DOHH2 (cell line): ENCODE measurements at regions not wholly inside any gene's neighbourhood (a gene's known extent, or its start where the extent isn't known, plus 50 kb on each side); places are given as distances from the start of the nearest gene placed in this dataset.
A peak's percentile ranks its signal among the peaks of the same experiment; 100 is the strongest.
"Not testable (repeated sequence)": the region's sequence is repeated elsewhere in the genome, so short reads cannot be mapped to it uniquely, and the experiment has no call there.

Source experiments
- H3F3A ChIP-seq: fragments of 200-600 bp; sonication (generic), shearing (Covaris generic); 2 replicates; pipeline ENCODE4 v1.6.0; 2016; ENCODE audit warnings: antibody characterized with exemption, mild to moderate bottlenecking; ENCODE audit not compliant: control insufficient read depth, insufficient read depth
- H3K27ac ChIP-seq: fragments of 200-600 bp; sonication (generic); 2 replicates; pipeline ENCODE4 v1.5.1; 2014; ENCODE audit warnings: low read depth, mild to moderate bottlenecking, low read length, moderate library complexity
- H3K27me3 ChIP-seq: fragments of 200-600 bp; sonication (generic); 2 replicates; pipeline ENCODE4 v1.6.1; 2014; ENCODE audit warnings: mild to moderate bottlenecking, low read length, mixed read lengths; ENCODE audit not compliant: control insufficient read depth
- H3K36me3 ChIP-seq: fragments of 200-600 bp; sonication (generic); 2 replicates; pipeline ENCODE4 v1.6.1; 2014; ENCODE audit warnings: mild to moderate bottlenecking, low read length, moderate library complexity, mixed read lengths; ENCODE audit not compliant: control insufficient read depth
- H3K4me1 ChIP-seq: fragments of 200-600 bp; sonication (generic); 2 replicates; pipeline ENCODE4 v1.6.1; 2014; ENCODE audit warnings: mild to moderate bottlenecking, low read length, mixed read lengths; ENCODE audit not compliant: control insufficient read depth
- H3K4me2 ChIP-seq: fragments of 200-600 bp; sonication (generic); 2 replicates; pipeline ENCODE4 v1.6.0; 2014; ENCODE audit warnings: mild to moderate bottlenecking, low read length, moderate library complexity
- H3K4me3 ChIP-seq: fragments of 200-600 bp; sonication (generic); 2 replicates; pipeline ENCODE4 v1.5.1; 2014; ENCODE audit warnings: mild to moderate bottlenecking, low read length, mixed read lengths
- H3K79me2 ChIP-seq: fragments of 200-600 bp; sonication (generic); 2 replicates; pipeline ENCODE4 v1.6.1; 2014; ENCODE audit warnings: mild to moderate bottlenecking, low read length, mixed read lengths; ENCODE audit not compliant: control insufficient read depth
- H3K9me2 ChIP-seq: fragments of 200-600 bp; sonication (generic); replicated peaks from 2 replicates; pipeline ENCODE4 v1.6.1; 2014; ENCODE audit warnings: mild to moderate bottlenecking, low read length, mixed read lengths; ENCODE audit not compliant: control insufficient read depth
- H3K9me3 ChIP-seq: fragments of 200-600 bp; sonication (generic); 2 replicates; pipeline ENCODE4 v1.6.1; 2014; ENCODE audit warnings: antibody characterized with exemption, low read length, mixed read lengths; ENCODE audit not compliant: control insufficient read depth, insufficient read depth
- H4K20me1 ChIP-seq: fragments of 200-600 bp; sonication (generic); 2 replicates; pipeline ENCODE4 v1.6.0; 2014; ENCODE audit warnings: low read depth, mild to moderate bottlenecking, antibody characterized with exemption, low read length, moderate library complexity; ENCODE audit not compliant: control insufficient read depth, insufficient read depth
- EZH2phosphoT487 ChIP-seq: fragments of 200-600 bp; sonication (generic); IDR thresholded peaks from 2 replicates; pipeline ENCODE4 v1.6.1; 2017; ENCODE audit warnings: borderline replicate concordance, mild to moderate bottlenecking, antibody characterized with exemption, low read length, moderate library complexity, mixed read lengths
- TF ChIP-seq, protein P1 (sequence below): fragments of 200-600 bp; sonication (generic); IDR thresholded peaks from one replicate; pipeline ENCODE4 v1.5.1; 2014; ENCODE audit warnings: antibody characterized with exemption, mild to moderate bottlenecking, low read depth, low read length; ENCODE audit not compliant: poor library complexity, severe bottlenecking

DNA sequence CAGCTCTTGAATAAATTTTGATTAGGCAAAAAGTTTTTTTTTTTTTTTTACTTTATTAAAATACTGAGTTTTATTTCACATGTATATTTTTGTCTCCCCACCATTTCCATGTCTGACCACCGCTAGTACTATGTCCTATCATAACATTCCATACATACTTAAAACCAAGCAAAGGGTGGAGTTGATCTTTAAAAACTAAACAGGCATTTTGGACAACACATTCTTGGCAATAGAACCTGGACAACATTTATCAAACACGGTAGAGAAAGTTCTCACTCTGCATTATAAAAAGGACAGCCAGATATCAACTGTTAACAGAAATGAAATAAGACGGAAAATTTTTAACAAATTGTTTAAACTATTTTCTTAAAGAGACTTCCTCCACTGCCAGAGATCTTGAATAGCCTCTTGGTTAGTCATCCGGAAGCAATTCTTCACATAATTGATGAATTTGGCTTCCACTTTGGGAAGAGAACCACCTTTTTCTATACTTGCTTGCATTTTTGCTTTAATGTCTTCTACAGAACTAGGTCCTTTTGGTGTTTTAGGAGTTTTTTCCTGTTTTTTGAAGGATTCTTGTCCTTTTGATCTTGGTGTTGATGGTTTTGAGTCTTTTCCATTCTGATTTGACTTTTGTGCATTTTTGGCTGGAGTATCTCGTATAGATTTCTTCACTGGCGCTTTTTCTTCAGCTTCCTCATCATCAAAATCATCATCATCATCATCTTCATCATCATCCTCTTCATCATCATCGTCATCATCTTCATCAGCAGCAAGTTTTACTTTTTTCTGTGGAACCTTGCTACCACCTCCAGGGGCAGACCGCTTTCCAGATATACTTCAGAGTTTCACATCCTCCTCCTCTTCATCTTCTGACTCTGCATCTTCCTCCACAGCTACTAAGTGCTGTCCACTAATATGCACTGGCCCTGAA lies 58.7 kb downstream of the POU5F2 start:
- not testable (repeated sequence) for H3K27me3 ChIP-seq, H3K9me2 ChIP-seq, H3K4me1 ChIP-seq, H3K79me2 ChIP-seq, H4K20me1 ChIP-seq, H3F3A ChIP-seq, H3K4me2 ChIP-seq, H3K27ac ChIP-seq, H3K9me3 ChIP-seq, H3K4me3 ChIP-seq, H3K36me3 ChIP-seq

DNA sequence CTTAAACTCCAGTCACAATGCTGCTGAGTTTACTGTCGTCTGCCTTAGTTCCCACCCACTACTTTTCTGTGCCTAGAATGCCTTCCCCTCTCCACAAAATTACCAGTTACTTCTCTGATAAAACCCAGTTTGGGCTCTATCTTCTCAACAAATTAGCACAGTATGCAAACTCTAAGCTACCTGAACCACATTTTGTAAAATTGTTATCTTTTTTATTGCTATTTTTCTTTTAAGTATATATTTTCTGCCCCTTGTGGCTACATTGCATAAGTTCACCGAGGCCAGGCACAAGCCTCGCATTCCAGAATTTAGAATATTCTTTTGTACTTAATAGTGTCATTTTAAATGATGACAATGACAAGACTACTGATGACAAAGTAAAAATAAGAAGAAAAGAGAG lies 60.0 kb downstream of the POU5F2 start:
- Histone ChIP-seq H3K4me2 (no peak overlapping the region), H3K4me3 (no peak overlapping the region), H3F3A (no peaks in the 10 kb centered on the region), H3K9me2 (no peaks in the 10 kb centered on the region), H3K9me3 (no peaks in the 10 kb centered on the region), H3K4me1 (no peaks in the 10 kb centered on the region), H3K79me2 (no peaks in the 10 kb centered on the region), H3K27ac (no peak overlapping the region), H3K36me3 (no peaks in the 10 kb centered on the region), H3K27me3 (no peaks in the 10 kb centered on the region), H4K20me1 (no peaks in the 10 kb centered on the region)
- no peak for TF ChIP-seq EZH2phosphoT487
- TF ChIP-seq, protein P1, sequence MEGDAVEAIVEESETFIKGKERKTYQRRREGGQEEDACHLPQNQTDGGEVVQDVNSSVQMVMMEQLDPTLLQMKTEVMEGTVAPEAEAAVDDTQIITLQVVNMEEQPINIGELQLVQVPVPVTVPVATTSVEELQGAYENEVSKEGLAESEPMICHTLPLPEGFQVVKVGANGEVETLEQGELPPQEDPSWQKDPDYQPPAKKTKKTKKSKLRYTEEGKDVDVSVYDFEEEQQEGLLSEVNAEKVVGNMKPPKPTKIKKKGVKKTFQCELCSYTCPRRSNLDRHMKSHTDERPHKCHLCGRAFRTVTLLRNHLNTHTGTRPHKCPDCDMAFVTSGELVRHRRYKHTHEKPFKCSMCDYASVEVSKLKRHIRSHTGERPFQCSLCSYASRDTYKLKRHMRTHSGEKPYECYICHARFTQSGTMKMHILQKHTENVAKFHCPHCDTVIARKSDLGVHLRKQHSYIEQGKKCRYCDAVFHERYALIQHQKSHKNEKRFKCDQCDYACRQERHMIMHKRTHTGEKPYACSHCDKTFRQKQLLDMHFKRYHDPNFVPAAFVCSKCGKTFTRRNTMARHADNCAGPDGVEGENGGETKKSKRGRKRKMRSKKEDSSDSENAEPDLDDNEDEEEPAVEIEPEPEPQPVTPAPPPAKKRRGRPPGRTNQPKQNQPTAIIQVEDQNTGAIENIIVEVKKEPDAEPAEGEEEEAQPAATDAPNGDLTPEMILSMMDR = peak; percentile 21

DNA sequence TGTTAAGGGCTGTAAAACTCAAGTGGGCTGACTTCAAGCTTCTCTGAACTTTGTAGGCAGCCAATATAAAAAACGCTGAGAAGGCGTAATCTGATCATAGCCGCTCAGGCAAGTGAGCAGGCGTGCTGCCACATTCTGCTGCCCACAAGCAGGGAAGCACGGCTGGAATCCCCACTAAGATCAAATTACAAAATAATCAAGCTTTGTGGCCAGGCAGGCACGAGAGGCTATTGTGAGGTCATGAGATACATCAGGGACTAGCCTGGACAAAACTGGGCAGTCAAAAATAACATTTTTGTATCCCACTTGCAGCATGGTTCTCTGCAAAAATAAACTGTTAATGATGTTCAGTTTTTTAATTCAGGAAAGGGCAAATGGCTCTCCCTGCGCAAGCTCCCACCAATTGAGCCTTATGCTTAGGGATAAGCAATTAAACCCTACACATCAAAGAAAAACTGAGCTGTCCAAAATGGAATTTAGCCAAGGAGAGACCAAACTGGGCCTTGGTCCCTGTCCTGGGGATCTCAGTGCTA lies 64.0 kb downstream of the POU5F2 start:
- Histone ChIP-seq H3K4me1 (peaks cover 5% of the 10 kb centered on the region; the same call in 1 of the 2 replicates), H3F3A (no peaks in the 10 kb centered on the region), H3K36me3 (no peaks in the 10 kb centered on the region), H3K79me2 (no peaks in the 10 kb centered on the region), H3K4me2 (no peak overlapping the region), H4K20me1 (no peaks in the 10 kb centered on the region), H3K27me3 (no peaks in the 10 kb centered on the region), H3K4me3 (no peak overlapping the region), H3K9me2 (no peaks in the 10 kb centered on the region), H3K27ac (no peak overlapping the region), H3K9me3 (no peaks in the 10 kb centered on the region)
- TF ChIP-seq, protein P1 = no peak
- no peak for TF ChIP-seq EZH2phosphoT487

DNA sequence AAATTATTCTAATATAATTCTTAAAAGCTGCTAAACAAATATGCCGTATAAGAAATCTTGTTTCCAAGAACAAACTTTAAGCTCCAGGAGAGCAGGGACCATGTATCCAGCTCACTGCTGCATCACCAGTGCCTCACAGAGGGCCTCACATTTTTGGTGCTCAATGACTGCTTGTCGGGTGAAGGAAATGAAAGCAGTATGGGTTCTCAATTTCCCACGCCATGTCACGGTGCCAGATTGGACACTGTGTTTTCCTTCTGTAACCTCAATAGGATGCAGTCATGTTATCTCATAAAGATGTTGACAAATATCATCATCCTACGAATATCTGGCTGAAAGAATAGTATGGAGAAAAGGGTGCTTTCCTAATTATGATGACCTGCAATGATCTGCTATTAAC lies 64.7 kb downstream of the POU5F2 start:
- H3K79me2 ChIP-seq = no peaks in the 10 kb centered on the region
- H3K4me3 ChIP-seq = no peak overlapping the region
- H4K20me1 ChIP-seq = no peaks in the 10 kb centered on the region
- H3K9me3 ChIP-seq = no peaks in the 10 kb centered on the region
- no peak overlapping the region for H3K27ac ChIP-seq
- no peaks in the 10 kb centered on the region for H3K36me3 ChIP-seq
- no peak overlapping the region for H3K4me2 ChIP-seq
- H3K4me1 ChIP-seq = peaks cover 5% of the 10 kb centered on the region; the same call in 1 of the 2 replicates
- no peaks in the 10 kb centered on the region for H3K27me3 ChIP-seq
- no peaks in the 10 kb centered on the region for H3F3A ChIP-seq
- H3K9me2 ChIP-seq = no peaks in the 10 kb centered on the region
- TF ChIP-seq EZH2phosphoT487 = no peak
- TF ChIP-seq, protein P1 = no peak
